ENCODE measurements at regions not wholly inside any gene's neighbourhood (a gene's known extent, or its start where the extent isn't known, plus 50 kb on each side); places are given as distances from the start of the nearest gene placed in this dataset.
"Not testable (repeated sequence)": the region's sequence is repeated elsewhere in the genome, so short reads cannot be mapped to it uniquely, and the experiment has no call there.

DNA sequence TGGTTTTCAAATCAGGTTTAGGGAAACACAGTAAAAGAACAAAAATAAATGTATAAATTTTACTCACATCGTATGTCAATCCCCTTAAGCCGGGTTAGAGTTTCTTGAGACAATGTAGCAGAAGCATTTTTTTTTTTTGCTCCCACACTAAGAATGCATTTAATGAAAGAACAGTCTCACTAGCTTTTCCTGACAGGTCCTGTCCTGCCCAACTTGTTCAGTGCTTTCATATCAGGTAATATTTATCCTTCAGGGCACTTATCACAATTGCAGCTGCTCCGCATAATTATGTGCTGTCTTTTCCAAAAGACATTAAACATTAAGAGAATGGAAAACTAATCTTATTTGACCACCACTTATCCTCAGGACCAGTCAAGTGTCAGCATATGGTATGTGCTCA, 632.0 kb downstream of the HTR1B start:
- Histone ChIP-seq H3K4me3 (no peak overlapping the region), H3K27ac (no peak overlapping the region), H3K36me3 (ENCODE audit: low read depth, missing control alignments) (no peaks in the 10 kb centered on the region), H3K4me1 (no peaks in the 10 kb centered on the region), H3K9me3 (no peaks in the 10 kb centered on the region), H3K27me3 (no peaks in the 10 kb centered on the region)
- DNase-seq, result no peak
- TF ChIP-seq POLR2A (IDR thresholded peaks at IDR 0.05), result no peak
- TF ChIP-seq, protein P1, sequence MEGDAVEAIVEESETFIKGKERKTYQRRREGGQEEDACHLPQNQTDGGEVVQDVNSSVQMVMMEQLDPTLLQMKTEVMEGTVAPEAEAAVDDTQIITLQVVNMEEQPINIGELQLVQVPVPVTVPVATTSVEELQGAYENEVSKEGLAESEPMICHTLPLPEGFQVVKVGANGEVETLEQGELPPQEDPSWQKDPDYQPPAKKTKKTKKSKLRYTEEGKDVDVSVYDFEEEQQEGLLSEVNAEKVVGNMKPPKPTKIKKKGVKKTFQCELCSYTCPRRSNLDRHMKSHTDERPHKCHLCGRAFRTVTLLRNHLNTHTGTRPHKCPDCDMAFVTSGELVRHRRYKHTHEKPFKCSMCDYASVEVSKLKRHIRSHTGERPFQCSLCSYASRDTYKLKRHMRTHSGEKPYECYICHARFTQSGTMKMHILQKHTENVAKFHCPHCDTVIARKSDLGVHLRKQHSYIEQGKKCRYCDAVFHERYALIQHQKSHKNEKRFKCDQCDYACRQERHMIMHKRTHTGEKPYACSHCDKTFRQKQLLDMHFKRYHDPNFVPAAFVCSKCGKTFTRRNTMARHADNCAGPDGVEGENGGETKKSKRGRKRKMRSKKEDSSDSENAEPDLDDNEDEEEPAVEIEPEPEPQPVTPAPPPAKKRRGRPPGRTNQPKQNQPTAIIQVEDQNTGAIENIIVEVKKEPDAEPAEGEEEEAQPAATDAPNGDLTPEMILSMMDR (IDR thresholded peaks at IDR 0.05), result no peak
- 42 to 53% methylated on average over 3 of the region's 3 CpGs for WGBS, 2 donors
- intact Hi-C loops (cut with DNase I; ENCODE audit: low total_unique reads), result no loop called here

DNA sequence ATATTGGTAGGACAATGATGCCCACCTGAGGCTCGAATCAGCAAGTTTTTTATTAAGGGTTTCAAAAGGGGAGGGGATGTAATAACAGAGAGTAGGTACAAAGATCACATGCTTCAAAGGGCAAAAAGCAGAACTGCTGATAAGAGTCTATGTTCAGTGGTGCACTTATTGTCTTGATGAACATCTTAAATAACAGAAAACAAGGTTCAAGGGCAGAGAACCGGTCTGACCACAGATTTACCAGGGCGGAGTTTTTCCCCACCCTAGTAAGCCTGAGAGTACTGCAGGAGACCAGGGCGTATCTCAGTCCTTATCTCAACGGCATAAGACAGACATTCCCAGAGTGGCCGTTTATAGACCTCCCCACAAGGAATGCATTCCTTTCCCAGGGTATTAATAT, 639.7 kb downstream of the HTR1B start:
- H3K27ac ChIP-seq; H3K4me3 ChIP-seq; H3K9me3 ChIP-seq; H3K27me3 ChIP-seq; intact Hi-C loops (cut with DNase I; ENCODE audit: low total_unique reads); H3K36me3 ChIP-seq (ENCODE audit: low read depth, missing control alignments); DNase-seq; H3K4me1 ChIP-seq: not testable (repeated sequence)
- WGBS, 2 donors, result 76 to 87% methylated on average over 6 of the region's 6 CpGs

DNA sequence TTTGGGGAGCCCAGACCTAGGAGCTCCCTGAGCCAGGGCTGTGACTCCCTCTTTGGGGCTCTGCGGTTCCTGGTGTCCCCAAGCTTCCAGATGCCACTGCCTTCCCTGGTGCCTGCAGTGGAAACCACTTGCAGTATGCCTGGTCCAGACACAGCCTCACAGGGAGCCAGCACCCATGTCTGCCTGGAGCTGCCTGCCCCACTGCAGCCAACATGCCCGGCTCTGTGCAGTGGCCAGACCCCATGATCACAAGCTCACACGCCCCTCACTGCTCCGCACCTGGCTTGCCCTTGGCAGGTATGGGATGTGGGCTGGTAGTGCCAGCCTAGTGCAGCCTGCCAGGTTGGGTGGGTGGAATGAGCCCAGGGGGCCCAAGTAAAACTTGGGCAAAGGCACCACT, 644.8 kb downstream of the HTR1B start:
- H3K27me3 ChIP-seq, result no peaks in the 10 kb centered on the region
- intact Hi-C loops (cut with DNase I; ENCODE audit: low total_unique reads), result no loop called here
- TF ChIP-seq, protein P1 (IDR thresholded peaks at IDR 0.05), result no peak
- no peak for TF ChIP-seq POLR2A (IDR thresholded peaks at IDR 0.05)
- no peaks in the 10 kb centered on the region for H3K36me3 ChIP-seq (ENCODE audit: low read depth, missing control alignments)
- 75 to 98% methylated on average over 2 to 4 of the region's 4 CpGs for WGBS, 2 donors
- no peak overlapping the region for H3K27ac ChIP-seq
- no peak for DNase-seq
- H3K4me1 ChIP-seq, result peaks cover 7% of the 10 kb centered on the region
- H3K9me3 ChIP-seq, result no peaks in the 10 kb centered on the region
- H3K4me3 ChIP-seq, result no peak overlapping the region

DNA sequence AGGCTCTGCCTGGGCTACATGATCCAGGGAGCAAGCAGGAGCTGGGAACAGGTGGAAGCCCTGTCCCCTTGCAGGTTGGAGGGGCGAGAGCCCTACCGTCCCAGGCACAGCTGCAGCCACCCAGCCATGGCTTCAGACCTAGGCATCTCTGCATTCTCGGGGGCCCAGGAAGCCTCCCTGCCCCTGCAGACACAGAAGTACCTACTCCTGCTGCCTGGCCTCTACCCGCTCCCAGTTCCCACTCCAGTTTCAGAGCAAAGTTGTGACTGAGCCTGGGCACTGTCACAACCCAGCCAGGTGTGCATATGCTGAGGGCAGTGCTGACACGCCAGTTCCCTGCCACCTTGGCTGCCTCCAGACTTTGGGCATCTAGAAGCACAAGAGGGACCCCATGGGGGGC, 645.9 kb downstream of the HTR1B start:
- no peak overlapping the region for H3K4me3 ChIP-seq
- no peak for DNase-seq
- H3K4me1 ChIP-seq, result peaks cover 7% of the 10 kb centered on the region
- TF ChIP-seq, protein P1 (IDR thresholded peaks at IDR 0.05), result no peak
- no peak for TF ChIP-seq POLR2A (IDR thresholded peaks at IDR 0.05)
- H3K36me3 ChIP-seq (ENCODE audit: low read depth, missing control alignments), result no peaks in the 10 kb centered on the region
- H3K27ac ChIP-seq, result no peak overlapping the region
- WGBS, 2 donors, result 90 to 92% methylated on average over 2 to 5 of the region's 5 CpGs
- H3K27me3 ChIP-seq, result no peaks in the 10 kb centered on the region
- no peaks in the 10 kb centered on the region for H3K9me3 ChIP-seq
- intact Hi-C loops (cut with DNase I; ENCODE audit: low total_unique reads), result no loop called here

DNA sequence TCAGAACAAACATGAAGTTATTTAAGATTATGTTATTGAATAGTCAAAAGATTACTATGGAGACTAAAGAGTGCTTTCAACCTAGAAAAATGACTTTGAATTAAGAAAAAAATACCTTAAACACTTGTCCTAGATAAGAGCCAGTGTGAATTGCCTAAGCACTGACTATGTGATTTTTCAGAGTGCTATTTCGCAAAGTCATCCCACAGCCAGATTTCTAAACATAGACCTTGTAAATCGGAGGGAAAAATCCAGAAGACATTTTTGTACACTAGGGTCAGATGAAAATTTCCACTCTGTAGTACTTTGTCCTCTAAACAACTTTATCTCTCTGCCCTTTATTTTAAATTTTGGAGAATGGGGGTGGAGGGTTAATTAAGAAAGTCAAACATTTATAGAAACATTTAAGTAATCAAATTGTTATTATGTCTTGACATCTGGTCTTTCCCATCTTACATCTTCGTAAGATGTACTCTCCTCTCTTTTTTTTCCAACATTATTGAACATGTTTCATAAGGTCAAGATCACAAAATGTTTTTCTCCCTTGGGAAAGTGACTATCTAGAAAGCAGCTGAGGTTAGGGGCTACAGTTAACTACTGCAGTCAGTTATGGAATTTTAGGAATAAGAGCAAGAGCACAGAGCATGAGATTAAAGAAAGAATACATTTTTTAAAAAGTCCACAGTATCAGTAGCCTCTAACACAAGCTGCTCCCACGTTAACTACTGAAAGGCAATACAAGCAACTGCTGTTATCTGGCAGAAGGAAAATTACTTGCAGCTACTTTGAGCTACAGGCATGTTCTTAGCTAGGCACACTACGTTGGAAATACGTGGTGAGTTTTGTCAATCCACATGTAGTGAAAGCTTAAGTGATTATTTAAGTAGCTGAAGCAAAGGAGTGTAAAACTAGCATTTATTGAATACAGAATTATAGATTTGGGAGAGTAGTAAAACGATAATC, 648.5 kb downstream of the HTR1B start:
- 39 to 44% methylated on average over 7 of the region's 7 CpGs for WGBS, 2 donors
- H3K27ac ChIP-seq, result peak overlapping the region in 1 of 2 donors; percentile 51
- intact Hi-C loops (cut with DNase I; ENCODE audit: low total_unique reads), result no loop called here
- H3K36me3 ChIP-seq (ENCODE audit: low read depth, missing control alignments), result no peaks in the 10 kb centered on the region
- H3K4me3 ChIP-seq, result no peak overlapping the region
- peaks cover 7% of the 10 kb centered on the region for H3K4me1 ChIP-seq
- DNase-seq, result no peak
- no peaks in the 10 kb centered on the region for H3K9me3 ChIP-seq
- no peaks in the 10 kb centered on the region for H3K27me3 ChIP-seq
- TF ChIP-seq, protein P1 (IDR thresholded peaks at IDR 0.05), result no peak
- no peak for TF ChIP-seq POLR2A (IDR thresholded peaks at IDR 0.05)
